HepG2 (cell line): ENCODE measurements at regions not wholly inside any gene's neighbourhood (a gene's known extent, or its start where the extent isn't known, plus 50 kb on each side); places are given as distances from the start of the nearest gene placed in this dataset.

Experiments used
- ATAC-seq: fragments of 200-7000 bp; cut with Tn5 transposase; 3 replicates; pipeline ENCODE4 v1.9.1; 2020; ENCODE audit warnings: mild to moderate bottlenecking, moderate library complexity
- BruUV-seq: library from RNA; stranded (reverse); fragments of 400-500 nt; replicated peaks from 2 replicates; lab custom pipeline; 2021; lab: Mats Ljungman, UMichigan
- CTCF ChIA-PET: fragments of 300-600 bp; formaldehyde crosslinking; extraction: SDS; loops from one replicate; lab custom pipeline; 2021; ENCODE audit warnings: low total read pairs, inconsistent platforms, low intra/inter-chr PET ratio; lab: Yijun Ruan, JAX
- POLR2A ChIA-PET: fragments of 350-600 bp; sonication (Branson Sonifier 250); formaldehyde crosslinking; loops from one replicate; lab custom pipeline; 2020; ENCODE audit warnings: antibody characterized with exemption, inconsistent platforms; lab: Yijun Ruan, JAX
- DNase-seq: peaks from one replicate; pipeline ENCODE4 v3.0.0-alpha.2; 2015; ENCODE audit warnings: low spot score
- FAIRE-seq: peaks from 3 replicates; lab custom pipeline; 2011; peaks lifted over from hg19 to GRCh38; lab: Jason Lieb, UNC
- H2AFZ ChIP-seq: one replicate; pipeline ENCODE4 v1.6.1; 2011; ENCODE audit warnings: low read length, inconsistent platforms
- H3K27ac ChIP-seq: fragments of 300-600 bp; 3 replicates; pipeline ENCODE4 v1.8.0; 2011; ENCODE audit warnings: mixed run types, mild to moderate bottlenecking, mixed read lengths, low read length, inconsistent platforms; ENCODE audit not compliant: insufficient read depth; ENCODE audit errors: extremely low read length
- H3K27me3 ChIP-seq, 2 experiments: fragments of 200-600 bp in 1 of 2; 2 replicates in 1 of 2; 3 replicates in 1 of 2; pipeline versions ENCODE4 v1.6.0 to v1.8.0; 2011; ENCODE audit warnings: low read length in 2 of 2, mild to moderate bottlenecking in 2 of 2, moderate library complexity in 2 of 2, inconsistent platforms in 1 of 2; ENCODE audit not compliant: insufficient read depth in 2 of 2, control insufficient read depth in 1 of 2
- H3K36me3 ChIP-seq, 2 experiments: fragments of 200-600 bp in 1 of 2; replicated peaks in 1 of 2; 2 replicates in 1 of 2; 3 replicates in 1 of 2; pipeline versions ENCODE4 v1.5.1 to v1.8.0; 2011; ENCODE audit warnings: low read length in 2 of 2, inconsistent platforms in 1 of 2; ENCODE audit not compliant: insufficient read depth in 2 of 2, control insufficient read depth in 1 of 2
- H3K4me1 ChIP-seq: 2 replicates; pipeline ENCODE4 v1.5.1; 2012; ENCODE audit warnings: low read length, inconsistent platforms; ENCODE audit not compliant: insufficient read depth
- H3K4me2 ChIP-seq: 2 replicates; pipeline ENCODE4 v1.6.0; 2011; ENCODE audit warnings: low read depth, low read length, inconsistent platforms
- H3K4me3 ChIP-seq, 3 experiments: fragments of 200-600 bp in 1 of 3; sonication (generic), shearing (Covaris generic) in 1 of 3; replicated peaks in 1 of 3; 2 replicates each; pipeline ENCODE4 v1.5.1; 2011 to 2016; ENCODE audit warnings: low read length in 3 of 3, inconsistent platforms in 2 of 3, low read depth in 2 of 3, mild to moderate bottlenecking in 2 of 3, control low read depth in 1 of 3, mixed read lengths in 1 of 3; ENCODE audit not compliant: insufficient read depth in 1 of 3
- H3K79me2 ChIP-seq: one replicate; pipeline ENCODE4 v1.6.1; 2011; ENCODE audit warnings: low read length, inconsistent platforms; ENCODE audit not compliant: insufficient read depth
- H3K9ac ChIP-seq: 2 replicates; pipeline ENCODE4 v1.6.0; 2011; ENCODE audit warnings: mild to moderate bottlenecking, low read depth, low read length, inconsistent platforms; ENCODE audit not compliant: insufficient read depth
- H3K9me3 ChIP-seq: 2 replicates; pipeline ENCODE4 v1.5.1; 2012; ENCODE audit warnings: mild to moderate bottlenecking, low read length
- H4K20me1 ChIP-seq: 2 replicates; pipeline ENCODE4 v1.6.0; 2011; ENCODE audit warnings: inconsistent platforms, mild to moderate bottlenecking, low read length, moderate library complexity; ENCODE audit not compliant: insufficient read depth
- ARID2 ChIP-seq: sonication (generic); formaldehyde crosslinking; IDR thresholded peaks from 2 replicates; pipeline ENCODE4 v1.8.1; 2022; ENCODE audit warnings: mild to moderate bottlenecking, missing genetic modification reagents, borderline replicate concordance
- HMG20A ChIP-seq: IDR thresholded peaks from 2 replicates; pipeline ENCODE4 v1.6.1; 2016; ENCODE audit warnings: borderline replicate concordance
- KDM1A ChIP-seq: IDR thresholded peaks from 2 replicates; pipeline ENCODE4 v1.6.1; 2016; ENCODE audit warnings: missing compliant biosample characterization
- MAFF ChIP-seq: IDR thresholded peaks from 2 replicates; pipeline ENCODE4 v1.6.1; 2011; ENCODE audit warnings: low read depth, low read length, improper control_type of control experiment
- MAFK ChIP-seq, 2 experiments: IDR thresholded peaks in 1 of 2; conservative IDR thresholded peaks in 1 of 2; 2 replicates each; pipeline ENCODE4 v1.6.1; 2011; ENCODE audit warnings: improper control_type of control experiment in 2 of 2, low read length in 2 of 2
- MIER2 ChIP-seq: IDR thresholded peaks from 2 replicates; pipeline ENCODE4 v1.6.1; 2016; ENCODE audit warnings: missing biosample characterization, missing genetic modification reagents
- PLRG1 ChIP-seq: fragments of 450-650 bp; conservative IDR thresholded peaks from 2 replicates; pipeline ENCODE4 v1.6.1; 2016
- POLR2G ChIP-seq: fragments of 200-400 bp; formaldehyde crosslinking; IDR thresholded peaks from 2 replicates; pipeline ENCODE4 v1.6.1; 2018; ENCODE audit warnings: mild to moderate bottlenecking, low read depth, low read length, moderate library complexity
- ZHX1 ChIP-seq: sonication (generic); formaldehyde crosslinking; IDR thresholded peaks from 2 replicates; pipeline ENCODE4 v1.8.1; 2022; ENCODE audit warnings: low read depth, mild to moderate bottlenecking, missing genetic modification reagents
- ZNF768 ChIP-seq: sonication (generic); formaldehyde crosslinking; IDR thresholded peaks from 2 replicates; pipeline ENCODE4 v1.4.0; 2020; ENCODE audit warnings: missing genetic modification reagents
- WGBS: methylation state at CpG from one replicate; pipeline ENCODE4 v1.1.6; 2017; ENCODE audit warnings: low lambda C conversion rate; 5-methylcytosine and 5-hydroxymethylcytosine counted together
- in situ Hi-C: cut with HindIII; loops from 2 replicates; pipeline ENCODE4 v1.10.0; 2017; ENCODE audit warnings: low pct_unique_long_range_greater_than_20kb; ENCODE audit not compliant: extremely low pct_ligation_motif_present
- intact Hi-C: fragments of 100-400 bp; cut with micrococcal nuclease; formaldehyde crosslinking; loops from one replicate; pipeline ENCODE4 v1.10.0; 2022; ENCODE audit not compliant: unreplicated experiment

GRCh38 chr5:39951070-39951469 lies 526.3 kb upstream of the DAB2 start:
- no peak for ATAC-seq
- 20% methylated on average over 3 of the region's 3 CpGs for WGBS
- Histone ChIP-seq H3K4me1 (no peaks in the 10 kb centered on the region), H3K4me2 (no peak overlapping the region), H4K20me1 (no peaks in the 10 kb centered on the region), H3K4me3 (no peak overlapping the region), H2AFZ (no peak overlapping the region), H3K9ac (no peak overlapping the region), H3K9me3 (no peaks in the 10 kb centered on the region), H3K27ac (no peak overlapping the region), H3K36me3 (no peaks in the 10 kb centered on the region), H3K27me3 (no peaks in the 10 kb centered on the region), H3K79me2 (no peaks in the 10 kb centered on the region)
- intact Hi-C loops (no loop called here), in situ Hi-C loops (no loop called here)
- CTCF ChIA-PET, result no interaction called here
- POLR2A ChIA-PET, result no interaction called here
- DNase-seq, result no peak
- TF ChIP-seq POLR2G (no peak), ARID2 (CRISPR knock-in tag) (no peak), ZNF768 (no peak), HMG20A (CRISPR knock-in tag) (no peak), MAFK (conservative IDR thresholded peaks at IDR 0.05 in 1 of 2, IDR thresholded peaks at IDR 0.05 in 1 of 2; ENCODE audit: low read length in 2 of 2) (peak; percentile 53 to 57), PLRG1 (no peak), ZHX1 (CRISPR knock-in tag) (no peak), MAFF (0 out of 2 replicates have a peak, but pooled peaks have one; percentile 22), MIER2 (CRISPR knock-in tag) (no peak), KDM1A (CRISPR knock-in tag) (no peak)
- BruUV-seq, result no TSS peak
- FAIRE-seq, result no peak
